ENCODE measurements at regions not wholly inside any gene's neighbourhood (a gene's known extent, or its start where the extent isn't known, plus 50 kb on each side); places are given as distances from the start of the nearest gene placed in this dataset.
"Not testable (repeated sequence)": the region's sequence is repeated elsewhere in the genome, so short reads cannot be mapped to it uniquely, and the experiment has no call there.

- ATAC-seq; BruUV-seq (replicated peaks); POLR2A ChIA-PET: not testable (repeated sequence)
Measured at GRCh38 chr15:24101503-24101902, 414.4 kb upstream of the NDN start.

GRCh38 chr15:24107524-24107923, 420.4 kb upstream of the NDN start:
- POLR2A ChIA-PET; H3K9me3 ChIP-seq (ENCODE audit: control insufficient read depth, insufficient read depth, low read depth, low read length); BruUV-seq (replicated peaks); in situ Hi-C loops (cut with HindIII; ENCODE audit: low pct_unique_long_range_greater_than_20kb, low sequenced_read_pairs); ATAC-seq; H3K4me1 ChIP-seq (ENCODE audit: control insufficient read depth, insufficient read depth, low read length); CTCF ChIA-PET; H3K4me3 ChIP-seq (ENCODE audit: low read depth in 2 of 2, low read length in 2 of 2); H3K27ac ChIP-seq (ENCODE audit: low read length); H3K27me3 ChIP-seq (ENCODE audit: control insufficient read depth, insufficient read depth, low read length); H3K36me3 ChIP-seq (ENCODE audit: control insufficient read depth, insufficient read depth, low read length); DNase-seq (ENCODE audit: low read depth, low spot score); intact Hi-C loops (cut with micrococcal nuclease; ENCODE audit: unreplicated experiment): not testable (repeated sequence)

More at GRCh38 chr15:24101503-24101902, 414.4 kb upstream of the NDN start:
- H3K9me3 ChIP-seq (ENCODE audit: control insufficient read depth, insufficient read depth, low read depth, low read length); H3K4me3 ChIP-seq (ENCODE audit: low read depth in 2 of 2, low read length in 2 of 2); H3K27me3 ChIP-seq (ENCODE audit: control insufficient read depth, insufficient read depth, low read length); H3K4me1 ChIP-seq (ENCODE audit: control insufficient read depth, insufficient read depth, low read length); in situ Hi-C loops (cut with HindIII; ENCODE audit: low pct_unique_long_range_greater_than_20kb, low sequenced_read_pairs); DNase-seq (ENCODE audit: low read depth, low spot score); intact Hi-C loops (cut with micrococcal nuclease; ENCODE audit: unreplicated experiment); CTCF ChIA-PET; H3K27ac ChIP-seq (ENCODE audit: low read length); H3K36me3 ChIP-seq (ENCODE audit: control insufficient read depth, insufficient read depth, low read length): not testable (repeated sequence)

GRCh38 chr15:24107948-24108347, 420.8 kb upstream of the NDN start:
- H3K9me3 ChIP-seq (ENCODE audit: control insufficient read depth, insufficient read depth, low read depth, low read length); in situ Hi-C loops (cut with HindIII; ENCODE audit: low pct_unique_long_range_greater_than_20kb, low sequenced_read_pairs); intact Hi-C loops (cut with micrococcal nuclease; ENCODE audit: unreplicated experiment); DNase-seq (ENCODE audit: low read depth, low spot score); POLR2A ChIA-PET; ATAC-seq; H3K27ac ChIP-seq (ENCODE audit: low read length); CTCF ChIA-PET; H3K36me3 ChIP-seq (ENCODE audit: control insufficient read depth, insufficient read depth, low read length); H3K27me3 ChIP-seq (ENCODE audit: control insufficient read depth, insufficient read depth, low read length); BruUV-seq (replicated peaks); H3K4me3 ChIP-seq (ENCODE audit: low read depth in 2 of 2, low read length in 2 of 2); H3K4me1 ChIP-seq (ENCODE audit: control insufficient read depth, insufficient read depth, low read length): not testable (repeated sequence)

GRCh38 chr15:24108349-24108748, 421.2 kb upstream of the NDN start:
- H3K27ac ChIP-seq (ENCODE audit: low read length); H3K27me3 ChIP-seq (ENCODE audit: control insufficient read depth, insufficient read depth, low read length); intact Hi-C loops (cut with micrococcal nuclease; ENCODE audit: unreplicated experiment); BruUV-seq (replicated peaks); H3K36me3 ChIP-seq (ENCODE audit: control insufficient read depth, insufficient read depth, low read length); H3K4me3 ChIP-seq (ENCODE audit: low read depth in 2 of 2, low read length in 2 of 2); CTCF ChIA-PET; POLR2A ChIA-PET; H3K4me1 ChIP-seq (ENCODE audit: control insufficient read depth, insufficient read depth, low read length); in situ Hi-C loops (cut with HindIII; ENCODE audit: low pct_unique_long_range_greater_than_20kb, low sequenced_read_pairs); H3K9me3 ChIP-seq (ENCODE audit: control insufficient read depth, insufficient read depth, low read depth, low read length); DNase-seq (ENCODE audit: low read depth, low spot score); ATAC-seq: not testable (repeated sequence)

- H3K36me3 ChIP-seq (ENCODE audit: control insufficient read depth, insufficient read depth, low read length); H3K4me3 ChIP-seq (ENCODE audit: low read depth in 2 of 2, low read length in 2 of 2); H3K27me3 ChIP-seq (ENCODE audit: control insufficient read depth, insufficient read depth, low read length); POLR2A ChIA-PET; CTCF ChIA-PET; DNase-seq (ENCODE audit: low read depth, low spot score); H3K27ac ChIP-seq (ENCODE audit: low read length); H3K9me3 ChIP-seq (ENCODE audit: control insufficient read depth, insufficient read depth, low read depth, low read length); ATAC-seq; in situ Hi-C loops (cut with HindIII; ENCODE audit: low pct_unique_long_range_greater_than_20kb, low sequenced_read_pairs); BruUV-seq (replicated peaks); H3K4me1 ChIP-seq (ENCODE audit: control insufficient read depth, insufficient read depth, low read length); intact Hi-C loops (cut with micrococcal nuclease; ENCODE audit: unreplicated experiment): not testable (repeated sequence)
Measured at GRCh38 chr15:24139622-24140021, 452.5 kb upstream of the NDN start.

- BruUV-seq (replicated peaks); H3K36me3 ChIP-seq (ENCODE audit: control insufficient read depth, insufficient read depth, low read length); H3K9me3 ChIP-seq (ENCODE audit: control insufficient read depth, insufficient read depth, low read depth, low read length); H3K27ac ChIP-seq (ENCODE audit: low read length); POLR2A ChIA-PET; in situ Hi-C loops (cut with HindIII; ENCODE audit: low pct_unique_long_range_greater_than_20kb, low sequenced_read_pairs); H3K4me1 ChIP-seq (ENCODE audit: control insufficient read depth, insufficient read depth, low read length); H3K4me3 ChIP-seq (ENCODE audit: low read depth in 2 of 2, low read length in 2 of 2); CTCF ChIA-PET; H3K27me3 ChIP-seq (ENCODE audit: control insufficient read depth, insufficient read depth, low read length); intact Hi-C loops (cut with micrococcal nuclease; ENCODE audit: unreplicated experiment); DNase-seq (ENCODE audit: low read depth, low spot score); ATAC-seq: not testable (repeated sequence)
Measured at GRCh38 chr15:24145070-24145469, 458.0 kb upstream of the NDN start.
